K562 (cell line): ENCODE measurements at regions not wholly inside any gene's neighbourhood (a gene's known extent, or its start where the extent isn't known, plus 50 kb on each side); places are given as distances from the start of the nearest gene placed in this dataset.

Experiments
- BCOR ChIP-seq: fragments of 450-650 bp; IDR thresholded peaks from 2 replicates; pipeline ENCODE4 v1.6.1; 2016
- CHCHD3 ChIP-seq: fragments of 250-450 bp; sonication (Bioruptor Pico); IDR thresholded peaks from 2 replicates; pipeline ENCODE4 v2.1.2; 2022; ENCODE audit warnings: mild to moderate bottlenecking
- CREM ChIP-seq: IDR thresholded peaks from 2 replicates; pipeline ENCODE4 v1.6.1; 2014; ENCODE audit warnings: antibody characterized with exemption, low read depth
- IRF2 ChIP-seq: sonication (generic); formaldehyde crosslinking; IDR thresholded peaks from 2 replicates; pipeline ENCODE4 v1.8.1; 2022; ENCODE audit warnings: mild to moderate bottlenecking, missing genetic modification reagents
- JUND ChIP-seq, 2 experiments: IDR thresholded peaks; 2 replicates in 1 of 2; 3 replicates in 1 of 2; pipeline ENCODE4 v1.6.1; 2011; ENCODE audit warnings: borderline replicate concordance in 2 of 2, low read depth in 2 of 2, low read length in 2 of 2, improper control_type of control experiment in 1 of 2, missing biosample characterization in 1 of 2, missing genetic modification characterization in 1 of 2, missing genetic modification reagents in 1 of 2
- KLF6 ChIP-seq: fragments of 250-450 bp; sonication (Bioruptor Pico); IDR thresholded peaks from 2 replicates; pipeline ENCODE4 v1.4.0; 2020; ENCODE audit warnings: mild to moderate bottlenecking, moderate library complexity, borderline replicate concordance
- NFIX ChIP-seq: fragments of 250-450 bp; sonication (Bioruptor Pico); IDR thresholded peaks from 2 replicates; pipeline ENCODE4 v1.4.0; 2020; ENCODE audit warnings: low read depth, mild to moderate bottlenecking, moderate library complexity
- PHF8 ChIP-seq: fragments of 200-600 bp; sonication (generic); IDR thresholded peaks from 2 replicates; pipeline ENCODE4 v1.6.1; 2012; ENCODE audit warnings: mixed run types, mild to moderate bottlenecking, inconsistent platforms, low read length, moderate library complexity, borderline replicate concordance
- RBM15 ChIP-seq: fragments of 200-400 bp; formaldehyde crosslinking; IDR thresholded peaks from 2 replicates; pipeline ENCODE4 v1.6.1; 2018; ENCODE audit warnings: mild to moderate bottlenecking, low read length, moderate library complexity; ENCODE audit not compliant: insufficient read depth
- SIX5 ChIP-seq, 2 experiments: IDR thresholded peaks; 2 replicates each; pipeline ENCODE4 v1.6.1; 2011; ENCODE audit warnings: low read length in 2 of 2, borderline replicate concordance in 1 of 2, low read depth in 1 of 2, mild to moderate bottlenecking in 1 of 2, moderate library complexity in 1 of 2; ENCODE audit not compliant: insufficient read depth in 1 of 2
- SMC3 ChIP-seq: conservative IDR thresholded peaks from 2 replicates; pipeline ENCODE4 v1.6.1; 2011; ENCODE audit warnings: low read depth, low read length, improper control_type of control experiment; ENCODE audit not compliant: insufficient read depth
- STAT5B ChIP-seq: fragments of 250-450 bp; sonication (Bioruptor Pico); IDR thresholded peaks from 2 replicates; pipeline ENCODE4 v1.8.0; 2021; ENCODE audit warnings: mild to moderate bottlenecking, inconsistent platforms
- TBL1XR1 ChIP-seq, 2 experiments: IDR thresholded peaks; 2 replicates each; pipeline ENCODE4 v1.6.1; 2012; ENCODE audit warnings: improper control_type of control experiment in 2 of 2, low read length in 2 of 2, mild to moderate bottlenecking in 1 of 2
- TCF3 ChIP-seq: sonication (generic); formaldehyde crosslinking; IDR thresholded peaks from 2 replicates; pipeline ENCODE4 v1.4.0; 2020; ENCODE audit warnings: mild to moderate bottlenecking, missing genetic modification reagents
- TGIF2 ChIP-seq: sonication (generic); formaldehyde crosslinking; IDR thresholded peaks from 2 replicates; pipeline ENCODE4 v1.8.1; 2022; ENCODE audit warnings: mild to moderate bottlenecking, missing genetic modification reagents, moderate library complexity
- U2AF2 ChIP-seq: fragments of 200-400 bp; formaldehyde crosslinking; optimal IDR thresholded peaks from 2 replicates; pipeline ENCODE3; 2017; ENCODE audit warnings: low read depth, mild to moderate bottlenecking, low read length
- ZNF175 ChIP-seq: fragments of 200-800 bp; sonication (Bioruptor generic); IDR thresholded peaks from 2 replicates; pipeline ENCODE4 v1.6.1; 2016; ENCODE audit warnings: low read depth, mild to moderate bottlenecking, missing genetic modification characterization, missing compliant biosample characterization
- ZNF232 ChIP-seq: sonication (generic); formaldehyde crosslinking; IDR thresholded peaks from 2 replicates; pipeline ENCODE4 v1.8.0; 2022; ENCODE audit warnings: mild to moderate bottlenecking, missing genetic modification reagents
- TF ChIP-seq, protein P1 (sequence below): sonication (generic); formaldehyde crosslinking; IDR thresholded peaks from 2 replicates; pipeline ENCODE4 v1.8.0; 2023; ENCODE audit warnings: missing genetic modification reagents, mild to moderate bottlenecking, borderline replicate concordance
- TF ChIP-seq, protein P2 (sequence below): fragments of 450-650 bp; formaldehyde crosslinking; IDR thresholded peaks from 2 replicates; pipeline ENCODE4 v1.4.0; 2020; ENCODE audit warnings: mild to moderate bottlenecking, moderate library complexity
- TF ChIP-seq, protein P3 (sequence below): fragments of 250-450 bp; sonication (Bioruptor Pico); IDR thresholded peaks from 2 replicates; pipeline ENCODE4 v1.5.0; 2021

DNA sequence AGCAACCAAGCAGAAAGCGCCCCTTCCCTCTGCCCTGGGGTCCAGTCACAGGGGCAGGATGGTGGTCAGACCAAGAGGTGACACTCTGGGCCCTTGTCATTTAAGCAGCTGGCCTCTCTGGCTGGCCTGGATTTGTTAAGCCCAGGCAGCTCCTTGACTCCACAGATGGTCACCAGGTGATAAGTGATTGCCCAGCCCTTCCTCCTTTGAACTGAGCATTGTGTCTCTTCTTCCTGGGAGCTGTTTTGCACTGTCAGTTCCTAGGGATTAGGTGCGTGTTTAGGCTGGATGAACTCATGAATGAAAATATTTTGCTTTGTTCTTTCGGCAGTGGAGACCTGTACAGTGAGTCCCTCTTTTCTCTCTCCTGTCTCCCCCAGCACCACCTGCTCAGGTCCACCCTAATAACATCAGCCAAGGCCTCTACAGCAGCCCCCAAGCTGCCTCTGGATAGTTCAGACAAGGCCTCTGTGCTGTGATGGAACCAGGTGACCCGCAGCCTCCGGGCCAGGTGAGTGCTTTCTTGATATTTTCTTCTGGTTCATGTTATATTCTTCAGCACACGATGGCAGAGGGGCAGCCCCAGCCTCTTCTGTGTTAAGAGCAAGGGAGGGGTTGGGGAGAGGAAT is 139.7 kb upstream of the PITX1 start (continued):
- TF ChIP-seq CREM (no peak), NFIX (CRISPR knock-in tag) (no peak), JUND (IDR thresholded peaks at IDR 0.05; ENCODE audit: borderline replicate concordance, low read depth, low read length) (peak; percentile 74), JUND (tag; IDR thresholded peaks at IDR 0.05; ENCODE audit: borderline replicate concordance, low read depth, low read length) (peak; percentile 56; the same call in 1 of the 3 replicates), TGIF2 (CRISPR knock-in tag) (no peak), SIX5 (IDR thresholded peaks at IDR 0.05; ENCODE audit: borderline replicate concordance in 1 of 2, insufficient read depth in 1 of 2, low read depth in 1 of 2, low read length in 2 of 2) (no peak), IRF2 (CRISPR knock-in tag) (no peak), ZNF232 (CRISPR knock-in tag) (no peak), U2AF2 (no peak), PHF8 (peak; percentile 21; the same call in 1 of the 2 replicates), STAT5B (CRISPR knock-in tag) (no peak), ZNF175 (no peak), RBM15 (no peak), TBL1XR1 (IDR thresholded peaks at IDR 0.05; ENCODE audit: low read length in 2 of 2) (peak; percentile 42 to 44; a peak in 2 of 4 replicates), CHCHD3 (CRISPR knock-in tag) (no peak), KLF6 (CRISPR knock-in tag) (no peak), SMC3 (no peak), BCOR (no peak), TCF3 (CRISPR knock-in tag) (peak; percentile 96)
- TF ChIP-seq, protein P1, sequence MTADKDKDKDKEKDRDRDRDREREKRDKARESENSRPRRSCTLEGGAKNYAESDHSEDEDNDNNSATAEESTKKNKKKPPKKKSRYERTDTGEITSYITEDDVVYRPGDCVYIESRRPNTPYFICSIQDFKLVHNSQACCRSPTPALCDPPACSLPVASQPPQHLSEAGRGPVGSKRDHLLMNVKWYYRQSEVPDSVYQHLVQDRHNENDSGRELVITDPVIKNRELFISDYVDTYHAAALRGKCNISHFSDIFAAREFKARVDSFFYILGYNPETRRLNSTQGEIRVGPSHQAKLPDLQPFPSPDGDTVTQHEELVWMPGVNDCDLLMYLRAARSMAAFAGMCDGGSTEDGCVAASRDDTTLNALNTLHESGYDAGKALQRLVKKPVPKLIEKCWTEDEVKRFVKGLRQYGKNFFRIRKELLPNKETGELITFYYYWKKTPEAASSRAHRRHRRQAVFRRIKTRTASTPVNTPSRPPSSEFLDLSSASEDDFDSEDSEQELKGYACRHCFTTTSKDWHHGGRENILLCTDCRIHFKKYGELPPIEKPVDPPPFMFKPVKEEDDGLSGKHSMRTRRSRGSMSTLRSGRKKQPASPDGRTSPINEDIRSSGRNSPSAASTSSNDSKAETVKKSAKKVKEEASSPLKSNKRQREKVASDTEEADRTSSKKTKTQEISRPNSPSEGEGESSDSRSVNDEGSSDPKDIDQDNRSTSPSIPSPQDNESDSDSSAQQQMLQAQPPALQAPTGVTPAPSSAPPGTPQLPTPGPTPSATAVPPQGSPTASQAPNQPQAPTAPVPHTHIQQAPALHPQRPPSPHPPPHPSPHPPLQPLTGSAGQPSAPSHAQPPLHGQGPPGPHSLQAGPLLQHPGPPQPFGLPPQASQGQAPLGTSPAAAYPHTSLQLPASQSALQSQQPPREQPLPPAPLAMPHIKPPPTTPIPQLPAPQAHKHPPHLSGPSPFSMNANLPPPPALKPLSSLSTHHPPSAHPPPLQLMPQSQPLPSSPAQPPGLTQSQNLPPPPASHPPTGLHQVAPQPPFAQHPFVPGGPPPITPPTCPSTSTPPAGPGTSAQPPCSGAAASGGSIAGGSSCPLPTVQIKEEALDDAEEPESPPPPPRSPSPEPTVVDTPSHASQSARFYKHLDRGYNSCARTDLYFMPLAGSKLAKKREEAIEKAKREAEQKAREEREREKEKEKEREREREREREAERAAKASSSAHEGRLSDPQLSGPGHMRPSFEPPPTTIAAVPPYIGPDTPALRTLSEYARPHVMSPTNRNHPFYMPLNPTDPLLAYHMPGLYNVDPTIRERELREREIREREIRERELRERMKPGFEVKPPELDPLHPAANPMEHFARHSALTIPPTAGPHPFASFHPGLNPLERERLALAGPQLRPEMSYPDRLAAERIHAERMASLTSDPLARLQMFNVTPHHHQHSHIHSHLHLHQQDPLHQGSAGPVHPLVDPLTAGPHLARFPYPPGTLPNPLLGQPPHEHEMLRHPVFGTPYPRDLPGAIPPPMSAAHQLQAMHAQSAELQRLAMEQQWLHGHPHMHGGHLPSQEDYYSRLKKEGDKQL (CRISPR knock-in tag), result no peak
- TF ChIP-seq, protein P2, sequence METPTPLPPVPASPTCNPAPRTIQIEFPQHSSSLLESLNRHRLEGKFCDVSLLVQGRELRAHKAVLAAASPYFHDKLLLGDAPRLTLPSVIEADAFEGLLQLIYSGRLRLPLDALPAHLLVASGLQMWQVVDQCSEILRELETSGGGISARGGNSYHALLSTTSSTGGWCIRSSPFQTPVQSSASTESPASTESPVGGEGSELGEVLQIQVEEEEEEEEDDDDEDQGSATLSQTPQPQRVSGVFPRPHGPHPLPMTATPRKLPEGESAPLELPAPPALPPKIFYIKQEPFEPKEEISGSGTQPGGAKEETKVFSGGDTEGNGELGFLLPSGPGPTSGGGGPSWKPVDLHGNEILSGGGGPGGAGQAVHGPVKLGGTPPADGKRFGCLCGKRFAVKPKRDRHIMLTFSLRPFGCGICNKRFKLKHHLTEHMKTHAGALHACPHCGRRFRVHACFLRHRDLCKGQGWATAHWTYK (CRISPR knock-in tag), result no peak
- TF ChIP-seq, protein P3, sequence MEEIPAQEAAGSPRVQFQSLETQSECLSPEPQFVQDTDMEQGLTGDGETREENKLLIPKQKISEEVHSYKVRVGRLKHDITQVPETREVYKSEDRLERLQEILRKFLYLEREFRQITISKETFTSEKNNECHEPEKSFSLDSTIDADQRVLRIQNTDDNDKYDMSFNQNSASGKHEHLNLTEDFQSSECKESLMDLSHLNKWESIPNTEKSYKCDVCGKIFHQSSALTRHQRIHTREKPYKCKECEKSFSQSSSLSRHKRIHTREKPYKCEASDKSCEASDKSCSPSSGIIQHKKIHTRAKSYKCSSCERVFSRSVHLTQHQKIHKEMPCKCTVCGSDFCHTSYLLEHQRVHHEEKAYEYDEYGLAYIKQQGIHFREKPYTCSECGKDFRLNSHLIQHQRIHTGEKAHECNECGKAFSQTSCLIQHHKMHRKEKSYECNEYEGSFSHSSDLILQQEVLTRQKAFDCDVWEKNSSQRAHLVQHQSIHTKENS (CRISPR knock-in tag), result no peak
